GM12878 (cell line): ENCODE measurements at regions not wholly inside any gene's neighbourhood (a gene's known extent, or its start where the extent isn't known, plus 50 kb on each side); places are given as distances from the start of the nearest gene placed in this dataset.

Experiments used
- ATAC-seq: fragments of 200-7000 bp; cut with Tn5 transposase; 3 replicates; pipeline ENCODE4 v1.9.1; 2020; ENCODE audit warnings: mild to moderate bottlenecking, moderate library complexity
- BruUV-seq: library from RNA; stranded (reverse); fragments of 400-500 nt; replicated peaks from 2 replicates; lab custom pipeline; 2021; lab: Mats Ljungman, UMichigan
- CTCF ChIA-PET: fragments of 300-600 bp; sonication (Branson Sonifier 250); formaldehyde crosslinking; extraction: SDS; loops from one replicate; lab custom pipeline; 2021; ENCODE audit warnings: inconsistent platforms; lab: Yijun Ruan, JAX
- POLR2A ChIA-PET: fragments of 350-600 bp; formaldehyde crosslinking; extraction: SDS; loops from one replicate; lab custom pipeline; 2021; ENCODE audit warnings: inconsistent platforms; lab: Charles Lee
- RAD21 ChIA-PET: fragments of 300-600 bp; sonication (Branson Sonifier 250); formaldehyde crosslinking; loops from one replicate; lab custom pipeline; 2023; ENCODE audit warnings: antibody characterized with exemption; ENCODE audit not compliant: unreplicated experiment; lab: Charles Lee
- SMC1A ChIA-PET: fragments of 300-600 bp; sonication (Branson Sonifier 250); formaldehyde crosslinking; loops from one replicate; lab custom pipeline; 2023; ENCODE audit not compliant: unreplicated experiment, uncharacterized antibody; lab: Charles Lee
- DNase-seq: peaks from one replicate; pipeline ENCODE4 v3.0.0-alpha.2; 2011; ENCODE audit warnings: low read depth, low spot score
- FAIRE-seq: peaks from 3 replicates; lab custom pipeline; 2011; peaks lifted over from hg19 to GRCh38; lab: Jason Lieb, UNC
- H2AFZ ChIP-seq: 2 replicates; pipeline ENCODE4 v1.6.0; 2011; ENCODE audit warnings: low read depth, low read length, control low read depth; ENCODE audit not compliant: control insufficient read depth
- H3K27ac ChIP-seq: 2 replicates; pipeline ENCODE4 v1.5.1; 2011; ENCODE audit warnings: control low read depth; ENCODE audit not compliant: control insufficient read depth, insufficient read depth
- H3K27me3 ChIP-seq, 2 experiments: replicated peaks in 1 of 2; 2 replicates each; pipeline versions ENCODE4 v1.6.0 to v1.6.1; 2011; ENCODE audit warnings: low read length in 1 of 2; ENCODE audit not compliant: control insufficient read depth in 2 of 2, insufficient read depth in 2 of 2
- H3K36me3 ChIP-seq, 2 experiments: 2 replicates each; pipeline ENCODE4 v1.5.1; 2011; ENCODE audit warnings: low read length in 1 of 2; ENCODE audit not compliant: control insufficient read depth in 2 of 2, insufficient read depth in 2 of 2
- H3K4me1 ChIP-seq: 2 replicates; pipeline ENCODE4 v1.6.1; 2011; ENCODE audit warnings: mild to moderate bottlenecking, low read length, moderate library complexity, mixed read lengths; ENCODE audit not compliant: control insufficient read depth, insufficient read depth
- H3K4me2 ChIP-seq: 2 replicates; pipeline ENCODE4 v1.6.0; 2011; ENCODE audit warnings: control low read depth; ENCODE audit not compliant: control insufficient read depth, insufficient read depth
- H3K4me3 ChIP-seq: fragments of 200-600 bp; sonication (generic); 2 replicates; pipeline ENCODE4 v1.5.1; 2016
- H3K79me2 ChIP-seq: 2 replicates; pipeline ENCODE4 v1.6.0; 2011; ENCODE audit warnings: low read length; ENCODE audit not compliant: control insufficient read depth, insufficient read depth
- H3K9ac ChIP-seq: 2 replicates; pipeline ENCODE4 v1.8.0; 2011; ENCODE audit warnings: low read length, control low read depth, mixed read lengths; ENCODE audit not compliant: control insufficient read depth, insufficient read depth
- H3K9me3 ChIP-seq: replicated peaks from 3 replicates; pipeline ENCODE4 v1.5.1; 2011; ENCODE audit warnings: mild to moderate bottlenecking, low read length; ENCODE audit not compliant: control insufficient read depth, insufficient read depth
- H4K20me1 ChIP-seq: 2 replicates; pipeline ENCODE4 v1.6.0; 2011; ENCODE audit not compliant: control insufficient read depth, insufficient read depth
- MYC ChIP-seq: IDR thresholded peaks from 2 replicates; pipeline ENCODE4 v1.6.1; 2011; ENCODE audit warnings: mild to moderate bottlenecking, low read length, moderate library complexity, inconsistent platforms; ENCODE audit not compliant: insufficient read depth, insufficient replicate concordance, insufficient read length, severe bottlenecking
- NFIC ChIP-seq: IDR thresholded peaks from 2 replicates; pipeline ENCODE4 v1.6.1; 2012; ENCODE audit warnings: low read depth, mild to moderate bottlenecking, inconsistent platforms, low read length, moderate library complexity
- PML ChIP-seq: IDR thresholded peaks from 2 replicates; pipeline ENCODE4 v1.6.1; 2012; ENCODE audit warnings: low read length, inconsistent platforms
- POLR2AphosphoS5 ChIP-seq: IDR thresholded peaks from 2 replicates; pipeline ENCODE4 v1.6.1; 2011; ENCODE audit warnings: mild to moderate bottlenecking, low read length, inconsistent platforms
- RELA ChIP-seq: fragments of 450-650 bp; IDR thresholded peaks from 2 replicates; pipeline ENCODE4 v1.8.0; 2014; ENCODE audit warnings: borderline replicate concordance; ENCODE audit not compliant: partially characterized antibody
- TBL1XR1 ChIP-seq: IDR thresholded peaks from 2 replicates; pipeline ENCODE4 v1.6.1; 2012; ENCODE audit warnings: low read depth, low read length, improper control_type of control experiment
- WGBS: methylation state at CpG from one replicate; pipeline ENCODE4 v1.1.6; 2016; ENCODE audit warnings: low lambda C conversion rate; ENCODE audit not compliant: insufficient replicate concordance, insufficient coverage; ENCODE audit errors: missing lambda C conversion rate; 5-methylcytosine and 5-hydroxymethylcytosine counted together
- in situ Hi-C: fragments of 300-500 bp; cut with MboI; formaldehyde crosslinking; loops from 9 replicates; pipeline ENCODE4 v1.14.3; 2018; ENCODE audit warnings: mixed read lengths
- intact Hi-C: fragments of 100-400 bp; cut with micrococcal nuclease; formaldehyde crosslinking; loops from one replicate; pipeline ENCODE4 v1.14.2; 2022; ENCODE audit not compliant: unreplicated experiment
- TF ChIP-seq, protein P1 (sequence below): IDR thresholded peaks from 2 replicates; pipeline ENCODE4 v1.6.1; 2012; ENCODE audit warnings: mild to moderate bottlenecking, low read depth, low read length
- TF ChIP-seq, protein P2 (sequence below): fragments of 450-650 bp; IDR thresholded peaks from 2 replicates; pipeline ENCODE4 v1.6.1; 2018; ENCODE audit warnings: mild to moderate bottlenecking, low read depth, moderate library complexity; ENCODE audit not compliant: partially characterized antibody
- TF ChIP-seq, protein P3 (sequence below): fragments of 450-650 bp; IDR thresholded peaks from 2 replicates; pipeline ENCODE4 v1.6.1; 2018; ENCODE audit warnings: borderline replicate concordance, mild to moderate bottlenecking; ENCODE audit not compliant: partially characterized antibody
- TF ChIP-seq, protein P4 (sequence below): IDR thresholded peaks from 2 replicates; pipeline ENCODE4 v1.6.1; 2011; ENCODE audit warnings: mild to moderate bottlenecking, low read depth, low read length, moderate library complexity; ENCODE audit not compliant: insufficient replicate concordance

DNA sequence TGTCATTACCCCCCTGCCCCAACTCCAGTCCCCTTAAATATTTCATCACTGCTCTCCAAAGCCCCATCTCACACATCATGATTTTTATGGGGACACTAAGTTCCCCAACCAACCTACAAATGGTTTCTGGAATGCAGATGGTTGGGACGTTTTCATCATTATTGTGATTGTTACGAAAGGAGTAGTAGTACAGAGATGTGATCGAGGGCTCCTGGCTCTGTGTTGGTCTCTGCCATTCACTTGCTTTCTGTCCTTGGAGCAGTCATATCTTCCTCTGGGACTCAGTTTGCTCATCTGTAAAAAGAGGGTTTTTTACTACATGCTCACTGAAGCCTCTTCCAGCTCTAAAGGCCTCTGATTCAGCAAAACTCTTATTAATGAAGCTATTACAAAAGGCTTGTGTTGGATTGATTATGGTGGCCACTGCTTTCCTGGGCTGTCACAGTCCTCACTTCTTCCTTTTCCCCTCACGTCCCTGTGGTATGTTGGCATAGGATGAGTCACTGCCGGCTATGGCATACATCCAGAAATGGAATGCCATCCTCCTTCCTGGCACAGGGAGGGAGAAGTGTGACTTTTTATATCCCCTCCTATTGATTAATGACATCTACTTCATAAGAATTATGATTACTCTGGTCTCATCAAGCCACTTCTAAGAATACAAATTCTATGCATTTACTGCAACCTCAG, 593.7 kb downstream of the METTL15 start:
- POLR2A ChIA-PET, result no interaction called here
- TF ChIP-seq, protein P1, sequence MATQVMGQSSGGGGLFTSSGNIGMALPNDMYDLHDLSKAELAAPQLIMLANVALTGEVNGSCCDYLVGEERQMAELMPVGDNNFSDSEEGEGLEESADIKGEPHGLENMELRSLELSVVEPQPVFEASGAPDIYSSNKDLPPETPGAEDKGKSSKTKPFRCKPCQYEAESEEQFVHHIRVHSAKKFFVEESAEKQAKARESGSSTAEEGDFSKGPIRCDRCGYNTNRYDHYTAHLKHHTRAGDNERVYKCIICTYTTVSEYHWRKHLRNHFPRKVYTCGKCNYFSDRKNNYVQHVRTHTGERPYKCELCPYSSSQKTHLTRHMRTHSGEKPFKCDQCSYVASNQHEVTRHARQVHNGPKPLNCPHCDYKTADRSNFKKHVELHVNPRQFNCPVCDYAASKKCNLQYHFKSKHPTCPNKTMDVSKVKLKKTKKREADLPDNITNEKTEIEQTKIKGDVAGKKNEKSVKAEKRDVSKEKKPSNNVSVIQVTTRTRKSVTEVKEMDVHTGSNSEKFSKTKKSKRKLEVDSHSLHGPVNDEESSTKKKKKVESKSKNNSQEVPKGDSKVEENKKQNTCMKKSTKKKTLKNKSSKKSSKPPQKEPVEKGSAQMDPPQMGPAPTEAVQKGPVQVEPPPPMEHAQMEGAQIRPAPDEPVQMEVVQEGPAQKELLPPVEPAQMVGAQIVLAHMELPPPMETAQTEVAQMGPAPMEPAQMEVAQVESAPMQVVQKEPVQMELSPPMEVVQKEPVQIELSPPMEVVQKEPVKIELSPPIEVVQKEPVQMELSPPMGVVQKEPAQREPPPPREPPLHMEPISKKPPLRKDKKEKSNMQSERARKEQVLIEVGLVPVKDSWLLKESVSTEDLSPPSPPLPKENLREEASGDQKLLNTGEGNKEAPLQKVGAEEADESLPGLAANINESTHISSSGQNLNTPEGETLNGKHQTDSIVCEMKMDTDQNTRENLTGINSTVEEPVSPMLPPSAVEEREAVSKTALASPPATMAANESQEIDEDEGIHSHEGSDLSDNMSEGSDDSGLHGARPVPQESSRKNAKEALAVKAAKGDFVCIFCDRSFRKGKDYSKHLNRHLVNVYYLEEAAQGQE, result no peak
- no peak for TF ChIP-seq TBL1XR1
- TF ChIP-seq POLR2AphosphoS5, result no peak
- TF ChIP-seq PML, result no peak
- no peak for TF ChIP-seq MYC
- TF ChIP-seq, protein P2, sequence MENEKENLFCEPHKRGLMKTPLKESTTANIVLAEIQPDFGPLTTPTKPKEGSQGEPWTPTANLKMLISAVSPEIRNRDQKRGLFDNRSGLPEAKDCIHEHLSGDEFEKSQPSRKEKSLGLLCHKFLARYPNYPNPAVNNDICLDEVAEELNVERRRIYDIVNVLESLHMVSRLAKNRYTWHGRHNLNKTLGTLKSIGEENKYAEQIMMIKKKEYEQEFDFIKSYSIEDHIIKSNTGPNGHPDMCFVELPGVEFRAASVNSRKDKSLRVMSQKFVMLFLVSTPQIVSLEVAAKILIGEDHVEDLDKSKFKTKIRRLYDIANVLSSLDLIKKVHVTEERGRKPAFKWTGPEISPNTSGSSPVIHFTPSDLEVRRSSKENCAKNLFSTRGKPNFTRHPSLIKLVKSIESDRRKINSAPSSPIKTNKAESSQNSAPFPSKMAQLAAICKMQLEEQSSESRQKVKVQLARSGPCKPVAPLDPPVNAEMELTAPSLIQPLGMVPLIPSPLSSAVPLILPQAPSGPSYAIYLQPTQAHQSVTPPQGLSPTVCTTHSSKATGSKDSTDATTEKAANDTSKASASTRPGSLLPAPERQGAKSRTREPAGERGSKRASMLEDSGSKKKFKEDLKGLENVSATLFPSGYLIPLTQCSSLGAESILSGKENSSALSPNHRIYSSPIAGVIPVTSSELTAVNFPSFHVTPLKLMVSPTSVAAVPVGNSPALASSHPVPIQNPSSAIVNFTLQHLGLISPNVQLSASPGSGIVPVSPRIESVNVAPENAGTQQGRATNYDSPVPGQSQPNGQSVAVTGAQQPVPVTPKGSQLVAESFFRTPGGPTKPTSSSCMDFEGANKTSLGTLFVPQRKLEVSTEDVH, result no peak
- no peak for TF ChIP-seq RELA
- no peak for TF ChIP-seq NFIC
- TF ChIP-seq, protein P3, sequence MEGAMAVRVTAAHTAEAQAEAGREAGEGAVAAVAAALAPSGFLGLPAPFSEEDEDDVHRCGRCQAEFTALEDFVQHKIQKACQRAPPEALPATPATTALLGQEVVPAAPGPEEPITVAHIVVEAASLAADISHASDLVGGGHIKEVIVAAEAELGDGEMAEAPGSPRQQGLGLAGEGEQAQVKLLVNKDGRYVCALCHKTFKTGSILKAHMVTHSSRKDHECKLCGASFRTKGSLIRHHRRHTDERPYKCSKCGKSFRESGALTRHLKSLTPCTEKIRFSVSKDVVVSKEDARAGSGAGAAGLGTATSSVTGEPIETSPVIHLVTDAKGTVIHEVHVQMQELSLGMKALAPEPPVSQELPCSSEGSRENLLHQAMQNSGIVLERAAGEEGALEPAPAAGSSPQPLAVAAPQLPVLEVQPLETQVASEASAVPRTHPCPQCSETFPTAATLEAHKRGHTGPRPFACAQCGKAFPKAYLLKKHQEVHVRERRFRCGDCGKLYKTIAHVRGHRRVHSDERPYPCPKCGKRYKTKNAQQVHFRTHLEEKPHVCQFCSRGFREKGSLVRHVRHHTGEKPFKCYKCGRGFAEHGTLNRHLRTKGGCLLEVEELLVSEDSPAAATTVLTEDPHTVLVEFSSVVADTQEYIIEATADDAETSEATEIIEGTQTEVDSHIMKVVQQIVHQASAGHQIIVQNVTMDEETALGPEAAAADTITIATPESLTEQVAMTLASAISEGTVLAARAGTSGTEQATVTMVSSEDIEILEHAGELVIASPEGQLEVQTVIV, result no peak
- TF ChIP-seq, protein P4, sequence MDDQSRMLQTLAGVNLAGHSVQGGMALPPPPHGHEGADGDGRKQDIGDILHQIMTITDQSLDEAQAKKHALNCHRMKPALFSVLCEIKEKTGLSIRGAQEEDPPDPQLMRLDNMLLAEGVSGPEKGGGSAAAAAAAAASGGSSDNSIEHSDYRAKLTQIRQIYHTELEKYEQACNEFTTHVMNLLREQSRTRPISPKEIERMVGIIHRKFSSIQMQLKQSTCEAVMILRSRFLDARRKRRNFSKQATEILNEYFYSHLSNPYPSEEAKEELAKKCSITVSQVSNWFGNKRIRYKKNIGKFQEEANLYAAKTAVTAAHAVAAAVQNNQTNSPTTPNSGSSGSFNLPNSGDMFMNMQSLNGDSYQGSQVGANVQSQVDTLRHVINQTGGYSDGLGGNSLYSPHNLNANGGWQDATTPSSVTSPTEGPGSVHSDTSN, result no peak
- TF ChIP-seq, all 136 proteins: peak for 0
- no peaks in the 10 kb centered on the region for H3K4me1 ChIP-seq
- no peak overlapping the region for H3K9ac ChIP-seq
- H3K27me3 ChIP-seq, result no peaks in the 10 kb centered on the region; a peak in 1 of 4 replicates
- 21% methylated on average over 5 of the region's 5 CpGs for WGBS
- FAIRE-seq (no peak), DNase-seq (no peak), ATAC-seq (no peak)
- BruUV-seq, result no TSS peak
- H3K27ac ChIP-seq, result no peak overlapping the region
- no peak overlapping the region for H3K4me2 ChIP-seq
- ChIA-PET CTCF (interaction anchor here (4.8 kb wide), 1 partner anchor 1002 kb away, joined by 30 read pairs; the partner anchor contains the start of gene BDNF), RAD21 (interaction anchor here (0.7 kb wide), 1 partner anchor 82 kb away, joined by 4 read pairs; no protein-coding TSS in a partner anchor), SMC1A (no interaction called here)
- H3K79me2 ChIP-seq, result no peaks in the 10 kb centered on the region
- H4K20me1 ChIP-seq, result no peaks in the 10 kb centered on the region
- intact Hi-C loops, result no loop called here
- no peaks in the 10 kb centered on the region for H3K36me3 ChIP-seq
- H3K4me3 ChIP-seq, result no peak overlapping the region
- no peaks in the 10 kb centered on the region for H3K9me3 ChIP-seq
- in situ Hi-C loops, result no loop called here
- H2AFZ ChIP-seq, result no peak overlapping the region
